H7 (cell line): ENCODE measurements at regions not wholly inside any gene's neighbourhood (a gene's known extent, or its start where the extent isn't known, plus 50 kb on each side); places are given as distances from the start of the nearest gene placed in this dataset.
"Not testable (repeated sequence)": the region's sequence is repeated elsewhere in the genome, so short reads cannot be mapped to it uniquely, and the experiment has no call there.

Experiments
- DNase-seq: peaks from one replicate; pipeline ENCODE4 v3.0.0; 2012
- H3K27me3 ChIP-seq: 2 replicates; pipeline ENCODE4 v1.6.0; 2011; ENCODE audit warnings: mild to moderate bottlenecking, low read length; ENCODE audit not compliant: control insufficient read depth, insufficient read depth
- H3K36me3 ChIP-seq: replicated peaks from 2 replicates; pipeline ENCODE4 v1.5.1; 2011; ENCODE audit warnings: low read length; ENCODE audit not compliant: control insufficient read depth, insufficient read depth
- H3K4me3 ChIP-seq: 2 replicates; pipeline ENCODE4 v1.5.1; 2011; ENCODE audit warnings: low read depth, mild to moderate bottlenecking, control low read depth, low read length, moderate library complexity; ENCODE audit not compliant: insufficient read depth

DNA sequence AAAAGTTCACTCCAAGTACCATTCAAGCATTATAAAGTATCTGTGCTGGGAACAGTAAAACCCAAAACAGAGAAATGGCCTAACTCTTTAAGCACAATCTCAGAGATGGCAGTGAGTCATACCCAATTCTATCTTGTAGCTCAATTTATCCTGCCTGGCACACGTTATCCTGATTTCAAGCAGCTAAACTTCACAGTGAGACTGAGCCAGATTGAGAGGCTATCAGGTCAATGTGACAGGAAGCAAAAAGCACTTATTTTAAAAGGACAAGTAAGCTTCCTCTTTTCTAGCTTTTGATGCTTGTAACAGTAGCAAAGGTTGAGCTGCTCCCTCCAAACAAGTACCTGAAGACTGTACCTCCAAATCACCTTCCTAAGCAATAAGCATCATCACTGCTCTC, 324.9 kb downstream of the NAF1 start:
- H3K36me3 ChIP-seq: no peaks in the 10 kb centered on the region
- no peak overlapping the region for H3K4me3 ChIP-seq
- no peak for DNase-seq
- no peaks in the 10 kb centered on the region for H3K27me3 ChIP-seq

DNA sequence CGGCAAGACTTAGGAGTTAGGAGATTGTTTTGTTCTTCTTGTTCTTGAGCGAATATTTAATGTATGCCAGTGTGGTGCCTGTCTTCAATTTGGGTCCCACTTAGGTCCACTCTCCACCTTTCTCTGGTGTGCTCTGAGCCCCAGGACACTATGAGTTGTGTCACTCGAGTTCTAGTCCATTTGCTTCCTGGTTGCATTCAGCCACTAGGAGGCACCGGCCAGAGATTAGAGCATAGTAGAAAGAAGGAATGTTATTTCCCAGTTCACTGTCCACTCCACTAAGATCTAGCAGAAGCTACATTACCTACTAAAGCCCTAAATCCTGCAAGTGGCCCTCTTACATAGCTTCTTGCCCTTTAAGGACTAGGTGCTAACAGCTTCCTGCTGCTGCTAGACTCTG, 326.9 kb downstream of the NAF1 start:
- peak; percentile 19 for DNase-seq
- H3K27me3 ChIP-seq: no peaks in the 10 kb centered on the region
- no peaks in the 10 kb centered on the region for H3K36me3 ChIP-seq
- H3K4me3 ChIP-seq: no peak overlapping the region

DNA sequence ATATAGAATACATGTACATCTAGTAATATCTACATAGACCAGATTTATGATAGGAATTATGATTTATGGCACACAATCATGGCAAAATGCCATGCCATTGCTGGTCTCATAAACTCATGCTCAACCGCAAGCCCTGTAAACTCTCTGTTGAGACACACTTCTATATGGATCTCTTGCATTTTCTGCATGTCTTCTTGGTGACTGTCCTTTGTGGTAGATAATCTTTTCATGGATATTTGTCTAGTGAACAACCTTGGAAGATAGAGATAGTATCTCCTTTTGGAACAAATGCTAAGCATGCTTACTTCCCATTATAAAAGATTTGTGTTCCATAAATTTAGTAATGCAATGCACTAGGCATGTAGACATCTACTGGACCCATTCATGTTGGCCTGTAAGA, 328.0 kb downstream of the NAF1 start:
- Histone ChIP-seq H3K4me3 (no peak overlapping the region), H3K36me3 (no peaks in the 10 kb centered on the region), H3K27me3 (no peaks in the 10 kb centered on the region)
- DNase-seq: no peak

DNA sequence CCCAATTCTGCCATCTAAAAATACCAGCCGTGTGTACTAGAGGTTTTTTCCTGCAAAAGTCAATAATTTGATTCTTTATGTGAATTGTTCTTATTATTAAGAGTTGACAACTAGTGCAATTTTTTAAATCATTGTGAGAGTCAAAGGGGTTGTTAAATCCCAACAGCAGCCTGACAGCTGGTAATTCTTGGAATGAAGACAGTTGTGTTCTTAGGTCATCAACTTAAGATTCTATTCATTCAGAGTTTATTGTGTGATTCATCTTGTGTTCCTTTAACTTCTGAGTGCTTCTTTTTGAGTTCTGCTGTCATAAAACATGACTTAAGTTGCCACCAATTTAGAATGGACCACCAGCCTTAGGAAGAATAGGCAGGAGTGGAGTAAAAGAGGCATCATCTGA, 329.0 kb downstream of the NAF1 start:
- Histone ChIP-seq H3K36me3 (no peaks in the 10 kb centered on the region), H3K4me3 (no peak overlapping the region), H3K27me3 (no peaks in the 10 kb centered on the region)
- DNase-seq: no peak

DNA sequence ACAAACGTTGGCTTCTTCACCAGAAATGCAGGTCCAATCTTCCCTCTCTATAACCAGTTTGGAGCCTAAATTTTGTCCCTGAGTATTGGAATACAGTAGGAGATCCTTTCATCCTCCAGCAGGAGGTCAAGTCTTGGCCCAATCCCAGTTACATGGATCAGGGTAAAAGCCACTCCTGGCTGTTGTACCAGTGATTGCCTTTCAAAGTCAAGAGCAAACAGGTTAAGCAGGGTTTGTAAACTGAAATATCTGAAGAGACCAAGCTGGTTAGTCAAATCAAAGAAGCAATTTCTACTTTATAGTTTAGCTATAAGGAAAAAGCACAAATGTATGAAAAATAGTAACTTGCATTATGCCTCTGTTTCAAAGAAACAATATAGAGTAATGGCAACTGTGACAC, 329.4 kb downstream of the NAF1 start:
- H3K27me3 ChIP-seq: no peaks in the 10 kb centered on the region
- H3K36me3 ChIP-seq: no peaks in the 10 kb centered on the region
- DNase-seq: no peak
- no peak overlapping the region for H3K4me3 ChIP-seq

DNA sequence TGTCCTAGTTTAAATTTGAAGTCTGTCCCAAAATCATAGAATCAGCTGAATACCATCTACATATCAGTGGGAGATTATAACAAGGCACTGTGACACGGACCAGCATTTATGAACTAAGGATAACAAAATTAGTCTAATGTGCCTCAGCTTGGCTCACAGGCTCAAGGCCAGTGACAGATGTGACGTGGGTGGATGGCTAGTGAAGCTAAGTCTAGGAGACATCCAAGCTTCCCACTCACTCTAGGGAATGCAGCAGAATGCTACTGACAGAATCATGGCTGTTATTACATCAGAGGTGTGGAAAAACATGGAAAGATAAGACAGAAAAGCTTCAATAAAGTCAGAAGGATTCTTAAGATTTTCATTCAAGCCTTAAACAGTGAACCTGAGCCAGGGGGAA, 329.9 kb downstream of the NAF1 start:
- Histone ChIP-seq H3K27me3 (no peaks in the 10 kb centered on the region), H3K4me3 (no peak overlapping the region), H3K36me3 (no peaks in the 10 kb centered on the region)
- DNase-seq: no peak

DNA sequence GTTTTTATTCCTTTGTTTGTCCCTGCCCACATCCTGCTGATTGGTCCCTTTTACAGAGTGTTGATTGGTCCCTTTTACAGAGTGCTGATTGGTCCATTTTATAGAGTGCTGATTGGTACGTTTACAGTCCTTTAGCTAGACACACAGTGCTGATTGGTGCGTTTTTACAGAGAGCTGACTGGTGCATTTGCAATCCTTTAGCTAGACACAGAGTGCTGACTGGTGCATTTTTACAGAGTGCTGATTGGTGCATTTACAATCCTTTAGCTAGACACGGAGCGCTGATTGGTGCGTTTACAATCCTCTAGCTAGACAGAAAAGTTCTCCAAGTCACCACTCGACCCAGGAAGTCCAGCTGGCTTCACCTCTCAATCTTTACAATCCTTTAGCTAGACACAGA, 330.4 kb downstream of the NAF1 start:
- H3K27me3 ChIP-seq, H3K36me3 ChIP-seq, H3K4me3 ChIP-seq, DNase-seq: not testable (repeated sequence)

DNA sequence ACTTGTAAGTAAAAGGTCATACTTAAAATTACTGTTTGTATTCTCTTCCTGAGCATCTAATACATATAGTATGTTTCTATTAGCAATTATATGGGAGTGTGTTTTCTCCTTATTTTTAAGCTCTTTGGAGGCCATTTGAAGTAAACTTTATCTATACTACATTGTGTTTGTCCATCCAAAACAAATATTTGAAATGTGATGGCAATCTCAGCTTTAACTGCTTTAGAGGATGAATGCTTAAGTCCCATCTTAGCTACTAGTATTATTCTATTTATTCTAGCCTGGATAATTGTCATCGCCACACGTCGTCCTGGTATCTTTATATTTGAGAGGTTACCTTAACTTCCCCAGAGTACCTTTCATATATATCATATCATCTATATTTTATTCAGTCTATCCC, 335.8 kb downstream of the NAF1 start:
- Histone ChIP-seq H3K4me3 (no peak overlapping the region), H3K36me3 (no peaks in the 10 kb centered on the region), H3K27me3 (no peaks in the 10 kb centered on the region)
- no peak for DNase-seq

DNA sequence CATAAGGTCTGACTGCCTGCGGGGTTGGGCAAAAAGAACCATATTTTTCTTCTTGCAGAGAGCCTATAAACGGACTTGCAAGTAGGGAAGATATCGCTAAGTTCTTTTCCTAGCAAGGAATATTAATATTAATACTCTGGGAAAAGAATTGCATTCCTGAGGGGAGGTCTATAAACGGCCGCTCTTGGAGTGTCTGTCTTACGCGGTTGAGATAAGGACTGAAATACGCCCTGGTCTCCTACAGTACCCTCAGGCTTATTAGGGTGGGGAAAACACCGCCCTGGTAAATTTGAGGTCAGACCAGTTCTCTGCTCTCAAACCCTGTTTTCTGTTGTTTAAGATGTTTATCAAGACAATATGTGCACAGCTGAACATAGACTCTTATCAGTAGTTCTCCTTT, 349.3 kb downstream of the NAF1 start:
- not testable (repeated sequence) for H3K4me3 ChIP-seq, H3K36me3 ChIP-seq, DNase-seq, H3K27me3 ChIP-seq

DNA sequence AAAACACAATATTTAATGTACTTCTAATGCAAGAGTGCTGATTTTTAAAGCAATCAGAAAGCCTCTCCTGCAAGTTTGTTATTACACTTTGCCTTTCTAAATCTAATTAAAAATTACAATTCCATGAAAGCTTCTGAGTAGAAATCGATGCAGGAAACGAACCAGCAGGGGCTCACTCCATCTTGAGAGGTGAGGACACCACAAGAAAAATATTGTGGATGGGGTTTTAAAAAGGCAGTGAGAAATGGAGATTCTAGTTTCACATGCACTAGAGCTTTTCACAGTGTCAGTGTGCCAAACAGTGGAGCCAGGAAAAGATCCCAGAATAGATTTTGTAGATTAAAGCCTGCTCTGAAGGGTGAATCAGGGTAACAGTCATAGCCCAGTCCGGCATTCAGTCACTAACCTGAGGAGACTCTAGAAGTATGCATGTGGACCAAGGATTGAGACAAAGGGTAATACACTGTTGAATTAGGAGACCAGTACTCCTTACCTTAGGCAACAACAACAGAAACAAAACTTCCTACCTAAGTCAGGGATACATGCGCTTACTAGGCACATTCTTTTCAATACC, 362.3 kb downstream of the NAF1 start:
- no peak for DNase-seq
- Histone ChIP-seq H3K36me3 (no peaks in the 10 kb centered on the region), H3K27me3 (no peaks in the 10 kb centered on the region), H3K4me3 (no peak overlapping the region)

DNA sequence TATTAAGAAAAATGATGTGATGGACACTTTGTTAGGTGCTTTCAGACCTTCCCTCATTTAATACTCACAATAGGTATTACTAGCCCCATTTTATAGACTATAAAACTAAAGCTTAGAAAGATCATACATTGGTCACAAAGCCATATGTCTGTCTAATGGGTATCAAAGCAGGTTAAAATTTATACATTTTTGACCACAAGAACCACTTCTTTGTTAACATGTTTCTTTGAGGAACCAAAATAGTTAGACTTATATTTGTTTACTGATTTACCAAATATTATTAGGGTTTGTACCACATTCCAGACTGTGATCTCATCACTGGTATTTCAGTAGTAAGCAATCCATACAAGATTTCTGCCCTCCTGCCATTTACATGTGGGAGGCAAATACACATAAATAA, 363.3 kb downstream of the NAF1 start:
- H3K27me3 ChIP-seq: no peaks in the 10 kb centered on the region
- no peak for DNase-seq
- H3K36me3 ChIP-seq: no peaks in the 10 kb centered on the region
- H3K4me3 ChIP-seq: no peak overlapping the region

DNA sequence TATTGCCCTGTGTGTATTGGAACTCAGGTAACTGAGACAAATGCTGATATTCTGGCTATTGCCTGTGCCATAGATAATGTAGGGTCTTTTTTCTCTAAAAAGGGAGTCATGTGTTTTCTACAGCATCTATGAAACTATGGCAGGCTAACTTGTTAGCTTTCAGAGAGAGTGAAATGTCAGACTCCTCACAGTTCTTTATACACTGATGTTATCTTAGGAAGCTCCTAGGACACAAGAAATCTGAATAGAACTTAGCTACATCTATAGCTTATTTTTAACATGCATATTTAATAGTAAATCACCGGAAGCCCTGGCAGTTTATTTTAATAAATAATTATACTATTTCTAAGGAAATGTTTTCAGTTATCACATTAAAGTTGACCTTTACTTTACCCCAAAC, 369.6 kb downstream of the NAF1 start:
- H3K36me3 ChIP-seq: no peaks in the 10 kb centered on the region
- no peak overlapping the region for H3K4me3 ChIP-seq
- no peak for DNase-seq
- H3K27me3 ChIP-seq: no peaks in the 10 kb centered on the region

DNA sequence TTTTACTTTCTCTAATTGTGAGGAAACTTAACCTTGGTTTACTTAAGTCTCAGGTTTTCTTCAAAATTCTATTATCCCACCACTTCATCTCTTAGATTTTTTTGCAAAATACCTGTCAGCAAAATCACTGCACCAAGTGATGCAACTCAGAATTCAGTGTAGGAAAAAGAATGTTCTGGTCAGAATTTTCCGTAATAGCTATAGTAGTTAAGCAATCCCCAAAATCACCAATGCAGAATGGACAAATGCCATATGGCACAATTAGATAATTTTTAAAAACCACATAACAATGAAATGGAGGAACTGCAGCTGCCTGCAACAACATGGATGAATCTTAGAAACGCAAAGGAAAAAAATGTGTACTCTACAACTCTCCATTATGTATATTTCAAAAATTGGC, 373.1 kb downstream of the NAF1 start:
- Histone ChIP-seq H3K27me3 (no peaks in the 10 kb centered on the region), H3K4me3 (no peak overlapping the region), H3K36me3 (no peaks in the 10 kb centered on the region)
- DNase-seq: no peak

DNA sequence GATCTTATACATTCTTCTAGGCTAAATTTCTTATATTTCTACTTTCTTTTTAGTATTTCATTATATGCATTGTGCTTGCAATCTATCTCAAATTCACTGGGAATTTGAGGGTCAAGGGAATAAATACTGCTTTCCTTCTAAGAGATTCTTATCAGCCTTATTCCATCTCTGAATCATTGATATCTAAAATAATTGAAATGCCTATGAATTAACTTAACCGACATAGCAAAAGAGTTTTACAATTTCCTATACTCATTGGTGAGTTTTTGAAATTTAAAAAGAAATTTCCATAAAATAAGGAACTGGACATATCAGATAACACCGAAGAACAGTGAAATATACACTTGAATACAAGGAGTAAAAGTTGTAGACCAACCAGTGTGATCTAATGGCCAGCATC, 373.7 kb downstream of the NAF1 start:
- Histone ChIP-seq H3K4me3 (no peak overlapping the region), H3K36me3 (no peaks in the 10 kb centered on the region), H3K27me3 (no peaks in the 10 kb centered on the region)
- DNase-seq: no peak

DNA sequence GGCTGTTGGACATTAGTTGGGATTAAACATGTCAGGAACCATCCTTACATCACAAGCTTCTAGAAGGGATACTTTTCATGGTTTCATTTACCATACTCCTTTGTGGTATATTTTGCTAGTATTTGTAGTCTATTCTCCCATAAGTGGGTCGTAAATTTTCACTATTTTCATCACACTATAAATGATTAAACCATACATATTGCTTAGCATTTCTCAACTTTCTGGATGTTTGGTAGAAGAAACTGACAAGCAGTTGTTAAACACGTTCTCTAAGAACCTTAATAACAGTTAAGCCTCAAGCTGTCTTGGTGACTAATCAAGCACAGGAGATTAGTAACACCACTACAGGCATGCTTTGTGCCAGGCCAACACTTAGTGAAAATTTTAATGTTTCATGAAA, 375.5 kb downstream of the NAF1 start:
- Histone ChIP-seq H3K4me3 (no peak overlapping the region), H3K27me3 (no peaks in the 10 kb centered on the region), H3K36me3 (no peaks in the 10 kb centered on the region)
- no peak for DNase-seq

DNA sequence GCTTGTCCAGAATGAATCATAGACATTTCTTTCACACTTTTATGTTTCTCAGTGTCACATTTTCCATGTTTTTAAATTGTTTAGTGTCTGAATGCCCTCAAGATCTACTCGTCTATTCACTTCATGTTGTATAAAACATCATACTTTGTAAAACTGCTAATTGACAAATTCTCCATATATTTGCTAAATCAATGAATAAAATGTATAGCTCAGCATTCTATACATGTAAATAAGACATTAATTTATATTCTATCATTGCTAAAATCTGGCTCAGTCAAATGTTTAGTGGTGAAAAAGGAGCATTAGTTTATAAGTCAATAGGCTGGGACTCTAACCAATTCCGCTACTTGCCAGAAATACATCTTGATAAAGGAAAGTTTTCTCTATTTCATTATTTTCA, 379.6 kb downstream of the NAF1 start:
- no peaks in the 10 kb centered on the region for H3K27me3 ChIP-seq
- H3K36me3 ChIP-seq: no peaks in the 10 kb centered on the region
- no peak overlapping the region for H3K4me3 ChIP-seq
- no peak for DNase-seq
